Upper lobe of left lung (tissue), 4 donors: ENCODE measurements at regions not wholly inside any gene's neighbourhood (a gene's known extent, or its start where the extent isn't known, plus 50 kb on each side); places are given as distances from the start of the nearest gene placed in this dataset.

Experiments used
- POLR2A ChIP-seq, 4 donors: fragments of 450-650 bp; IDR thresholded peaks; one replicate each; pipeline ENCODE4 v1.5.1; 2016 to 2017; ENCODE audit warnings: antibody characterized with exemption in 4 of 4, mild to moderate bottlenecking in 2 of 4
- POLR2AphosphoS5 ChIP-seq, 2 donors: sonication (generic); formaldehyde crosslinking; IDR thresholded peaks; one replicate each; pipeline ENCODE4 v1.5.1; 2017; ENCODE audit warnings: antibody characterized with exemption in 2 of 2
- TF ChIP-seq, protein P1 (sequence below), 6 experiments: fragments of 450-650 bp in 4 of 6; fragments of 200-600 bp in 2 of 6; sonication (generic) in 2 of 6; IDR thresholded peaks; one replicate each; pipeline ENCODE4 v1.5.1; 2016 to 2019; ENCODE audit warnings: antibody characterized with exemption in 6 of 6

DNA sequence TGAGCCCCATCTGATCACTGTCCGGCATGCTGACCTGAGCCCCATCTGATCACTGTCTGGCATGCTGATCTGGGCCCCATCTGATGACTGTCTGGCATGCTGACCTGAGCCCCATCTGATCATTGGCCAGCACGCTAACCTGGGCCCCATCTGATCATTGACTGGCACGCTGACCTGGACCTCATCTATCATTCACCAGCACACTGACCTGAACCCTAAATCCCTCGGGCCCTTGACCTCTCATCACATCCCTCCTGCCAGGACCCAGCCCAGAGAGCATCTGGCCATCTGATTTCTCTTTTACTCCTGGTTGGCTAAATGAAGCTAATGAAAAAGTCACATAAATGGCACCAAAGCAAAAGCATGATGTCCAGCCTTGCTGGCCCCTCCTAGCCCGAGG lies 207.1 kb downstream of the NDUFA10 start:
- TF ChIP-seq POLR2A (IDR thresholded peaks at IDR 0.05) (no peak), POLR2AphosphoS5 (IDR thresholded peaks at IDR 0.05) (no peak)
- TF ChIP-seq, protein P1, sequence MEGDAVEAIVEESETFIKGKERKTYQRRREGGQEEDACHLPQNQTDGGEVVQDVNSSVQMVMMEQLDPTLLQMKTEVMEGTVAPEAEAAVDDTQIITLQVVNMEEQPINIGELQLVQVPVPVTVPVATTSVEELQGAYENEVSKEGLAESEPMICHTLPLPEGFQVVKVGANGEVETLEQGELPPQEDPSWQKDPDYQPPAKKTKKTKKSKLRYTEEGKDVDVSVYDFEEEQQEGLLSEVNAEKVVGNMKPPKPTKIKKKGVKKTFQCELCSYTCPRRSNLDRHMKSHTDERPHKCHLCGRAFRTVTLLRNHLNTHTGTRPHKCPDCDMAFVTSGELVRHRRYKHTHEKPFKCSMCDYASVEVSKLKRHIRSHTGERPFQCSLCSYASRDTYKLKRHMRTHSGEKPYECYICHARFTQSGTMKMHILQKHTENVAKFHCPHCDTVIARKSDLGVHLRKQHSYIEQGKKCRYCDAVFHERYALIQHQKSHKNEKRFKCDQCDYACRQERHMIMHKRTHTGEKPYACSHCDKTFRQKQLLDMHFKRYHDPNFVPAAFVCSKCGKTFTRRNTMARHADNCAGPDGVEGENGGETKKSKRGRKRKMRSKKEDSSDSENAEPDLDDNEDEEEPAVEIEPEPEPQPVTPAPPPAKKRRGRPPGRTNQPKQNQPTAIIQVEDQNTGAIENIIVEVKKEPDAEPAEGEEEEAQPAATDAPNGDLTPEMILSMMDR (IDR thresholded peaks at IDR 0.05) = no peak
